Neuronal stem cell (in vitro differentiated cells): ENCODE measurements at regions not wholly inside any gene's neighbourhood (a gene's known extent, or its start where the extent isn't known, plus 50 kb on each side); places are given as distances from the start of the nearest gene placed in this dataset.
A peak's percentile ranks its signal among the peaks of the same experiment; 100 is the strongest.

Experiments used
- DNase-seq: peaks from one replicate; pipeline ENCODE4 v3.0.0-alpha.2; 2013; ENCODE audit warnings: low spot score
- H2AFZ ChIP-seq: one replicate; pipeline ENCODE4 v1.6.1; 2013; ENCODE audit warnings: mild to moderate bottlenecking, low read length, inconsistent platforms
- H2AK5ac ChIP-seq: 2 replicates; pipeline ENCODE4 v1.6.1; 2013; ENCODE audit warnings: low read depth, mild to moderate bottlenecking, inconsistent platforms, low read length, moderate library complexity, mixed read lengths
- H2BK120ac ChIP-seq: 2 replicates; pipeline ENCODE4 v1.6.1; 2013; ENCODE audit warnings: low read depth, mild to moderate bottlenecking, inconsistent platforms, low read length, moderate library complexity, mixed read lengths
- H2BK12ac ChIP-seq: one replicate; pipeline ENCODE4 v1.6.1; 2013; ENCODE audit warnings: low read length, inconsistent platforms
- H2BK15ac ChIP-seq: 2 replicates; pipeline ENCODE4 v1.6.1; 2013; ENCODE audit warnings: mild to moderate bottlenecking, low read length, inconsistent platforms, mixed read lengths
- H2BK5ac ChIP-seq: one replicate; pipeline ENCODE4 v1.6.1; 2013; ENCODE audit warnings: inconsistent platforms, mild to moderate bottlenecking, low read length, moderate library complexity
- H3K14ac ChIP-seq: one replicate; pipeline ENCODE4 v1.6.1; 2013; ENCODE audit warnings: low read length, inconsistent platforms
- H3K18ac ChIP-seq: 2 replicates; pipeline ENCODE4 v1.6.1; 2013; ENCODE audit warnings: low read length, inconsistent platforms
- H3K23ac ChIP-seq: 2 replicates; pipeline ENCODE4 v1.6.1; 2013; ENCODE audit warnings: low read depth, mild to moderate bottlenecking, mixed read lengths, low read length, inconsistent platforms; ENCODE audit not compliant: poor library complexity
- H3K27ac ChIP-seq: replicated peaks from 3 replicates; pipeline ENCODE4 v1.5.1; 2013; ENCODE audit warnings: low read length, inconsistent platforms
- H3K27me3 ChIP-seq, 3 experiments: 2 replicates each; pipeline ENCODE4 v1.6.1; 2013; ENCODE audit warnings: low read length in 3 of 3, mild to moderate bottlenecking in 2 of 3, inconsistent platforms in 1 of 3, low read depth in 1 of 3, mixed read lengths in 1 of 3, moderate library complexity in 1 of 3; ENCODE audit not compliant: control insufficient read depth in 3 of 3, insufficient read depth in 3 of 3
- H3K36me3 ChIP-seq, 2 donors: replicated peaks in 1 of 2; 2 replicates each; pipeline ENCODE4 v1.6.1; 2013; ENCODE audit warnings: low read length in 2 of 2; ENCODE audit not compliant: control insufficient read depth in 2 of 2, insufficient read depth in 2 of 2
- H3K4ac ChIP-seq: 2 replicates; pipeline ENCODE4 v1.6.1; 2013; ENCODE audit warnings: inconsistent platforms, mild to moderate bottlenecking, low read length, moderate library complexity
- H3K4me1 ChIP-seq, 2 donors: 1 replicate in 1 of 2; 2 replicates in 1 of 2; pipeline ENCODE4 v1.6.1; 2013; ENCODE audit warnings: low read length in 2 of 2, low read depth in 1 of 2; ENCODE audit not compliant: control insufficient read depth in 2 of 2, insufficient read depth in 1 of 2
- H3K4me2 ChIP-seq: one replicate; pipeline ENCODE4 v1.6.1; 2013; ENCODE audit warnings: mild to moderate bottlenecking, low read length, inconsistent platforms; ENCODE audit not compliant: insufficient read depth, poor library complexity, severe bottlenecking
- H3K4me3 ChIP-seq, 2 donors: 2 replicates each; pipeline ENCODE4 v1.5.1; 2013; ENCODE audit warnings: low read length in 2 of 2, mild to moderate bottlenecking in 2 of 2, inconsistent platforms in 1 of 2, moderate library complexity in 1 of 2
- H3K79me1 ChIP-seq: one replicate; pipeline ENCODE4 v1.6.1; 2013; ENCODE audit warnings: low read depth, mild to moderate bottlenecking, inconsistent platforms, low read length, moderate library complexity
- H3K9ac ChIP-seq: one replicate; pipeline ENCODE4 v1.6.1; 2013; ENCODE audit warnings: mild to moderate bottlenecking, low read depth, low read length, inconsistent platforms; ENCODE audit not compliant: poor library complexity
- H3K9me3 ChIP-seq, 2 donors: replicated peaks in 1 of 2; 2 replicates each; pipeline versions ENCODE3 to v1.6.1; 2013; ENCODE audit warnings: low read length in 2 of 2, mild to moderate bottlenecking in 2 of 2, inconsistent platforms in 1 of 2, low read depth in 1 of 2, mixed read lengths in 1 of 2, moderate library complexity in 1 of 2; ENCODE audit not compliant: control insufficient read depth in 2 of 2, insufficient read depth in 1 of 2
- H4K8ac ChIP-seq: one replicate; pipeline ENCODE4 v1.6.1; 2013; ENCODE audit warnings: low read depth, mild to moderate bottlenecking, inconsistent platforms, low read length, moderate library complexity
- H4K91ac ChIP-seq: one replicate; pipeline ENCODE4 v1.6.1; 2013; ENCODE audit warnings: low read length, low read depth, mild to moderate bottlenecking, inconsistent platforms; ENCODE audit not compliant: poor library complexity
- WGBS, 2 donors: extraction: QIAGEN DNeasy Blood & Tissue Kit; methylation state at CpG; one replicate each; pipeline ENCODE4 v1.1.7; 2013; ENCODE audit warnings: missing lambda C conversion rate in 2 of 2, mixed read lengths in 1 of 2; ENCODE audit not compliant: insufficient read length in 2 of 2, insufficient replicate concordance in 1 of 2; ENCODE audit errors: extremely low coverage in 2 of 2; 5-methylcytosine and 5-hydroxymethylcytosine counted together

DNA sequence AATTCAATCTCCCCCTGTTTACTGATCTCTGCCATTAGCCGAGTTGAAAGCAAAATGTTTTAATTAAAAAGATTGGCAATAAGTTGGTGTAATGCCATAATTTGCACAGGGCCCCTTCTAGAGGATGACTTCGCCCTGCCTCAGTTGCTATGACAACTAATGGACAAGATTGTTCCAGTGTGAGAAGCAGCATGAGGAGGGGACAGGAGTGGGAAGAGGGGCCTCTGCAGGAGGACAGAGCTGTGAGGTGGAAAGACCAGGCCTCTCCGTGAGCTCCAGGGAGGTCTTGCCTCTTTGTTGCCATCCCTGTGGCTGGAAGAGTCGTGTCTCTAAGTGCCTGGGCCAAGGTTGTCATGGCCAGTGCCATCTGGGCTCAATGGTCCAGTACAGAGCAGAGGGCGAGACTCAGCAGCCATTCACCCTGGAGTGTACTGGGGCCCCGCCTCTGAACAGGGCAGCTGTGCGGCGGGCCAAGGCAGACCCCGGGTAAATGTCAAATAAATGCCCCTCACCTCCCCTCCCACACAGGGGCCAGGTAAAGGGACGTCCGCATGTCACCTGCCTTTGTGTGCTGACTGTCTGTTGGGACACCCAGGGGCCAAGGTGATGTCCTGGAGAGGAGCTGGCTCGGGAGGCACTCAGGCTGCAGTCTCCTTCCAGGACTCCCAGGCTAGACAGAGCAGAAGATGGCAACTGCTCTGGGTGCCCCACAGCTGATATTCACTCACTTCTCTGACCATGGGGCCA, 97.0 kb upstream of the RET start:
- Histone ChIP-seq H2BK5ac (peak overlapping the region; percentile 18), H2BK15ac (peak overlapping the region; percentile 39), H3K4me1 (peaks cover 0 to 3% of the 10 kb centered on the region in 2 donors), H3K79me1 (no peaks in the 10 kb centered on the region), H2AFZ (peak overlapping the region; percentile 45), H4K8ac (no peak overlapping the region), H4K91ac (no peak overlapping the region), H3K9ac (peak overlapping the region; percentile 47), H2BK120ac (no peak overlapping the region), H3K4me3 (no peak overlapping the region), H3K23ac (no peak overlapping the region), H3K18ac (peak overlapping the region; percentile 33), H3K36me3 (no peaks in the 10 kb centered on the region), H2BK12ac (no peak overlapping the region), H3K27me3 (no peaks in the 10 kb centered on the region), H3K4me2 (no peak overlapping the region), H3K14ac (no peak overlapping the region), H3K27ac (no peak overlapping the region), H3K4ac (no peak overlapping the region), H2AK5ac (peak overlapping the region; percentile 47), H3K9me3 (no peaks in the 10 kb centered on the region)
- WGBS, 2 donors = no CpG with 5 or more reads among the region's 12 CpGs
- DNase-seq = no peak

GRCh38 chr10:42980553-42981357, 96.1 kb upstream of the RET start:
- no peak overlapping the region for H2AFZ ChIP-seq
- no peak overlapping the region for H3K4me2 ChIP-seq
- peak overlapping the region; percentile 53 for H3K23ac ChIP-seq
- H3K36me3 ChIP-seq = no peaks in the 10 kb centered on the region
- H3K27ac ChIP-seq = no peak overlapping the region
- no peaks in the 10 kb centered on the region for H3K9me3 ChIP-seq
- no peak overlapping the region for H3K14ac ChIP-seq
- H3K79me1 ChIP-seq = no peaks in the 10 kb centered on the region
- no peak overlapping the region for H2BK120ac ChIP-seq
- H2BK12ac ChIP-seq = no peak overlapping the region
- H3K4ac ChIP-seq = no peak overlapping the region
- H3K4me1 ChIP-seq = peaks cover 0 to 3% of the 10 kb centered on the region in 2 donors
- WGBS, 2 donors = no CpG with 5 or more reads among the region's 15 CpGs
- H3K4me3 ChIP-seq = no peak overlapping the region
- no peaks in the 10 kb centered on the region for H3K27me3 ChIP-seq
- H2AK5ac ChIP-seq = peak overlapping the region; percentile 16
- no peak overlapping the region for H3K9ac ChIP-seq
- H4K91ac ChIP-seq = no peak overlapping the region
- H2BK5ac ChIP-seq = no peak overlapping the region
- peak overlapping the region; percentile 24 for H2BK15ac ChIP-seq
- no peak for DNase-seq
- H3K18ac ChIP-seq = peak overlapping the region; percentile 49
- no peak overlapping the region for H4K8ac ChIP-seq

GRCh38 chr10:42981358-42982236, 95.3 kb upstream of the RET start:
- Histone ChIP-seq H3K79me1 (no peaks in the 10 kb centered on the region), H3K36me3 (no peaks in the 10 kb centered on the region), H3K4me1 (peaks cover 0 to 3% of the 10 kb centered on the region in 2 donors), H3K9ac (peak overlapping the region; percentile 24), H4K91ac (no peak overlapping the region), H3K4me2 (no peak overlapping the region), H2BK15ac (peak overlapping the region; percentile 24), H3K23ac (peak overlapping the region; percentile 5), H3K4me3 (peak overlapping the region in 1 of 2 donors; percentile 43), H2AFZ (no peak overlapping the region), H2AK5ac (peak overlapping the region; percentile 64), H2BK120ac (no peak overlapping the region), H4K8ac (no peak overlapping the region), H3K9me3 (no peaks in the 10 kb centered on the region), H3K27ac (no peak overlapping the region), H2BK5ac (peak overlapping the region; percentile 79), H3K4ac (no peak overlapping the region), H2BK12ac (no peak overlapping the region), H3K14ac (no peak overlapping the region), H3K27me3 (no peaks in the 10 kb centered on the region), H3K18ac (peak overlapping the region; percentile 55)
- no peak for DNase-seq
- WGBS, 2 donors = no CpG with 5 or more reads among the region's 26 CpGs
